ENCODE measurements at regions not wholly inside any gene's neighbourhood (a gene's known extent, or its start where the extent isn't known, plus 50 kb on each side); places are given as distances from the start of the nearest gene placed in this dataset.

- no peak for TF ChIP-seq CTCF (IDR thresholded peaks at IDR 0.05 in 8 of 11, conservative IDR thresholded peaks at IDR 0.05 in 3 of 11)
- TF ChIP-seq POLR2A (IDR thresholded peaks at IDR 0.05): no peak
Observed at GRCh38 chr1:213521206-213521605, 466.6 kb upstream of the PROX1 start.
